ENCODE measurements at regions not wholly inside any gene's neighbourhood (a gene's known extent, or its start where the extent isn't known, plus 50 kb on each side); places are given as distances from the start of the nearest gene placed in this dataset.

- DNase-seq, result no peak
- no peak for ATAC-seq (ENCODE audit: insufficient read depth, low read depth)
- Histone ChIP-seq H3K27ac (ENCODE audit: low read length) (no peak overlapping the region), H3K4me1 (ENCODE audit: insufficient read depth, low read length) (no peaks in the 10 kb centered on the region), H3K9ac (ENCODE audit: low read depth, low read length) (no peak overlapping the region), H3K36me3 (ENCODE audit: insufficient read depth, low read length) (no peaks in the 10 kb centered on the region), H3K79me2 (ENCODE audit: insufficient read depth, low read length) (no peaks in the 10 kb centered on the region), H3K27me3 (ENCODE audit: insufficient read depth, low read length, poor library complexity) (peaks cover 2% of the 10 kb centered on the region), H2AFZ (ENCODE audit: low read depth, low read length) (no peak overlapping the region), H3K9me3 (ENCODE audit: insufficient read depth, low read length, severe bottlenecking) (peaks cover 3% of the 10 kb centered on the region), H3K4me2 (ENCODE audit: insufficient read depth, low read length) (no peak overlapping the region), H3K4me3 (ENCODE audit: low read depth in 1 of 2, low read length in 2 of 2) (no peak overlapping the region), H4K20me1 (ENCODE audit: insufficient read depth, low read length) (no peaks in the 10 kb centered on the region)
- TF ChIP-seq CTCF (IDR thresholded peaks at IDR 0.05; ENCODE audit: borderline replicate concordance, extremely low read depth, low read length, poor library complexity, severe bottlenecking), result no peak
- TF ChIP-seq EZH2 (IDR thresholded peaks at IDR 0.05; ENCODE audit: borderline replicate concordance, low read depth, low read length, severe bottlenecking), result no peak
Observed at GRCh38 chr3:139099968-139100817, 55.5 kb upstream of the PRR23C start.

DNA sequence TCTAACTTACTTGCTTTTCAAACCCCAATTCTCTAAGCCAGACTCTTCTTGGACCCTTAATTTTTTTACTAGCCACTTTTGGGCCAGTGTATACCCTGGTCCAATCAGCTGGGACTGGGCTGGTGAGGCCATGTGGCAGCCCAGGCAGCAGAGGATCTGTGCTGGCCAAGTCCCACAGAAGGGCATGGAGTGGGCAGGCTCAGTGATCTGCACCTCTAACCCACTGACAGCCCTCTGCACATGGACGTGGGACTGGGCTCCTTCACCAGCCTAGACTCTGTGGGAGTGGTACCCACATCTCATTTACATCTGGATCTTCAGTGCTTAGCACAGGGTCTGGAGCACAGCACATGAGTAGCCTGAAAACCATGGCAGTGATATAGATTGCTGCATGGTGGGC is 56.1 kb upstream of the PRR23C start:
- peaks cover 3% of the 10 kb centered on the region for H3K9me3 ChIP-seq (ENCODE audit: insufficient read depth, low read length, severe bottlenecking)

GRCh38 chr3:139101396-139101795 is 56.7 kb upstream of the PRR23C start:
- no peak for TF ChIP-seq CTCF (IDR thresholded peaks at IDR 0.05; ENCODE audit: borderline replicate concordance, extremely low read depth, low read length, poor library complexity, severe bottlenecking)
- no peak for TF ChIP-seq EZH2 (IDR thresholded peaks at IDR 0.05; ENCODE audit: borderline replicate concordance, low read depth, low read length, severe bottlenecking)
- Histone ChIP-seq H2AFZ (ENCODE audit: low read depth, low read length) (no peak overlapping the region), H3K9ac (ENCODE audit: low read depth, low read length) (no peak overlapping the region), H4K20me1 (ENCODE audit: insufficient read depth, low read length) (no peaks in the 10 kb centered on the region), H3K4me1 (ENCODE audit: insufficient read depth, low read length) (no peaks in the 10 kb centered on the region), H3K4me3 (ENCODE audit: low read depth in 1 of 2, low read length in 2 of 2) (no peak overlapping the region), H3K9me3 (ENCODE audit: insufficient read depth, low read length, severe bottlenecking) (peaks cover 3% of the 10 kb centered on the region), H3K27ac (ENCODE audit: low read length) (no peak overlapping the region), H3K4me2 (ENCODE audit: insufficient read depth, low read length) (no peak overlapping the region), H3K27me3 (ENCODE audit: insufficient read depth, low read length, poor library complexity) (no peaks in the 10 kb centered on the region), H3K36me3 (ENCODE audit: insufficient read depth, low read length) (no peaks in the 10 kb centered on the region), H3K79me2 (ENCODE audit: insufficient read depth, low read length) (no peaks in the 10 kb centered on the region)
- peak; percentile 10 for DNase-seq
- ATAC-seq (ENCODE audit: insufficient read depth, low read depth), result peak; percentile 37; the same call in 1 of the 3 replicates

More for the DNA sequence above, 56.1 kb upstream of the PRR23C start:
- ATAC-seq (ENCODE audit: insufficient read depth, low read depth) (no peak), DNase-seq (no peak)
- no peak overlapping the region for H3K4me2 ChIP-seq (ENCODE audit: insufficient read depth, low read length)
- H3K4me3 ChIP-seq (ENCODE audit: low read depth in 1 of 2, low read length in 2 of 2), result no peak overlapping the region
- no peak overlapping the region for H3K9ac ChIP-seq (ENCODE audit: low read depth, low read length)
- no peaks in the 10 kb centered on the region for H3K79me2 ChIP-seq (ENCODE audit: insufficient read depth, low read length)
- H2AFZ ChIP-seq (ENCODE audit: low read depth, low read length), result no peak overlapping the region
- no peaks in the 10 kb centered on the region for H3K4me1 ChIP-seq (ENCODE audit: insufficient read depth, low read length)
- H3K27me3 ChIP-seq (ENCODE audit: insufficient read depth, low read length, poor library complexity), result no peaks in the 10 kb centered on the region
- TF ChIP-seq CTCF (IDR thresholded peaks at IDR 0.05; ENCODE audit: borderline replicate concordance, extremely low read depth, low read length, poor library complexity, severe bottlenecking) (no peak), EZH2 (IDR thresholded peaks at IDR 0.05; ENCODE audit: borderline replicate concordance, low read depth, low read length, severe bottlenecking) (no peak)
- H3K36me3 ChIP-seq (ENCODE audit: insufficient read depth, low read length), result no peaks in the 10 kb centered on the region
- H3K27ac ChIP-seq (ENCODE audit: low read length), result no peak overlapping the region
- H4K20me1 ChIP-seq (ENCODE audit: insufficient read depth, low read length), result no peaks in the 10 kb centered on the region

Data from DND-41 (cell line).